ENCODE measurements at regions not wholly inside any gene's neighbourhood (a gene's known extent, or its start where the extent isn't known, plus 50 kb on each side); places are given as distances from the start of the nearest gene placed in this dataset.

DNA sequence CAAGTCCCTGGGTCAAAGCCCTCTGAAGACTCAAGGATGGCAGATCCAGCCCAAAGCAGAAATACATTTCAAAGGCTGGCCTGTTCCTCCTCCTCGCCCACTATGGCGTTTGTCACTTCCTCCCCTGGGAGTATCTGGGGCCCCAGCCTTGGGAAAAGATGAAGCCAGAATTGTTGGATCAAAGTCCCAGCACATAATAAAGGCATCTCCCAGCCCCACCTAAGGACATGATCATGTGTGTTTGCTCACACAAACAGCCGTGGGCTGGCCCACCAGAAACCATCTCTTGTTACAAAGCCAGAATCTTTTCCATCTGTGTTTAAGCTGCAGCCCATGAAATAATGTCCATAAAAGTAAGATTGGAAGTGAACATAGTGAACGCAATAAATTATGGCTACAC lies 50.1 kb upstream of the HAAO start:
- Histone ChIP-seq H4K20me1 (ENCODE audit: insufficient read depth) (no peaks in the 10 kb centered on the region), H3K9me3 (ENCODE audit: control insufficient read depth in 1 of 2, insufficient read depth in 1 of 2, low read depth in 1 of 2, low read length in 2 of 2) (no peaks in the 10 kb centered on the region), H3K9me2 (ENCODE audit: insufficient read depth) (no peaks in the 10 kb centered on the region), H3K27ac (ENCODE audit: low read depth, low read length) (no peak overlapping the region), H3K79me2 (ENCODE audit: insufficient read depth, low read length) (no peaks in the 10 kb centered on the region), H3K27me3 (ENCODE audit: insufficient read depth, low read length) (no peaks in the 10 kb centered on the region), H3K9ac (ENCODE audit: low read length) (no peak overlapping the region), H3K4me1 (ENCODE audit: control insufficient read depth in 1 of 2, insufficient read depth in 2 of 2, low read length in 2 of 2) (no peaks in the 10 kb centered on the region), H3K36me3 (ENCODE audit: control insufficient read depth in 1 of 2, insufficient read depth in 2 of 2, low read length in 2 of 2) (no peaks in the 10 kb centered on the region), H3K4me2 (ENCODE audit: low read length) (no peak overlapping the region), H3K4me3 (replicated peaks in 1 of 2; ENCODE audit: low read depth in 1 of 2, low read length in 2 of 2) (no peak overlapping the region), H2AFZ (ENCODE audit: low read depth, low read length, poor library complexity, severe bottlenecking) (no peak overlapping the region)
- DNase-seq (ENCODE audit: low read depth, low spot score) = no peak
- BruUV-seq (replicated peaks) = no TSS peak
- ChIA-PET POLR2A (no interaction called here), CTCF (no interaction called here), RAD21 (ENCODE audit: low non-redundant PET in 1 of 2, low total read pairs in 2 of 2, uncharacterized antibody in 2 of 2, unreplicated experiment in 2 of 2) (no interaction called here)
- intact Hi-C loops (cut with micrococcal nuclease) = no loop called here
- TF ChIP-seq SP1 (IDR thresholded peaks at IDR 0.05; ENCODE audit: low read depth) (no peak), TCF7L2 (IDR thresholded peaks at IDR 0.05; ENCODE audit: borderline replicate concordance, extremely low read depth, insufficient read depth, insufficient read length) (no peak), EGR1 (IDR thresholded peaks at IDR 0.05; ENCODE audit: low read depth) (no peak), POLR2AphosphoS5 (IDR thresholded peaks at IDR 0.05; ENCODE audit: low read depth, low read length) (no peak), YY1 (IDR thresholded peaks at IDR 0.05; ENCODE audit: extremely low read depth, insufficient replicate concordance, low read depth, low read length) (no peak), EZH2phosphoT487 (IDR thresholded peaks at IDR 0.05; ENCODE audit: borderline replicate concordance) (no peak), ATF3 (IDR thresholded peaks at IDR 0.05) (no peak)
- TF ChIP-seq, protein P1, sequence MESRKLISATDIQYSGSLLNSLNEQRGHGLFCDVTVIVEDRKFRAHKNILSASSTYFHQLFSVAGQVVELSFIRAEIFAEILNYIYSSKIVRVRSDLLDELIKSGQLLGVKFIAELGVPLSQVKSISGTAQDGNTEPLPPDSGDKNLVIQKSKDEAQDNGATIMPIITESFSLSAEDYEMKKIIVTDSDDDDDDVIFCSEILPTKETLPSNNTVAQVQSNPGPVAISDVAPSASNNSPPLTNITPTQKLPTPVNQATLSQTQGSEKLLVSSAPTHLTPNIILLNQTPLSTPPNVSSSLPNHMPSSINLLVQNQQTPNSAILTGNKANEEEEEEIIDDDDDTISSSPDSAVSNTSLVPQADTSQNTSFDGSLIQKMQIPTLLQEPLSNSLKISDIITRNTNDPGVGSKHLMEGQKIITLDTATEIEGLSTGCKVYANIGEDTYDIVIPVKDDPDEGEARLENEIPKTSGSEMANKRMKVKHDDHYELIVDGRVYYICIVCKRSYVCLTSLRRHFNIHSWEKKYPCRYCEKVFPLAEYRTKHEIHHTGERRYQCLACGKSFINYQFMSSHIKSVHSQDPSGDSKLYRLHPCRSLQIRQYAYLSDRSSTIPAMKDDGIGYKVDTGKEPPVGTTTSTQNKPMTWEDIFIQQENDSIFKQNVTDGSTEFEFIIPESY (IDR thresholded peaks at IDR 0.05; ENCODE audit: extremely low read depth, insufficient replicate concordance, low read length) = no peak
- ATAC-seq = no peak
